CD14-positive monocyte (primary cell): ENCODE measurements at regions not wholly inside any gene's neighbourhood (a gene's known extent, or its start where the extent isn't known, plus 50 kb on each side); places are given as distances from the start of the nearest gene placed in this dataset.

Experiments
- DNase-seq, 3 donors: peaks; one replicate each; pipeline ENCODE4 v3.0.0-alpha.2; 2011 to 2022
- H2AFZ ChIP-seq: 2 replicates; pipeline ENCODE4 v1.6.0; 2012; ENCODE audit warnings: mild to moderate bottlenecking, low read depth, low read length, inconsistent platforms; ENCODE audit not compliant: insufficient read depth, poor library complexity, severe bottlenecking
- H3K27ac ChIP-seq, 2 donors: 1 replicate in 1 of 2; 2 replicates in 1 of 2; pipeline ENCODE4 v1.5.1; 2012 to 2013; ENCODE audit warnings: low read length in 2 of 2, control low read depth in 1 of 2, inconsistent platforms in 1 of 2, low read depth in 1 of 2, mild to moderate bottlenecking in 1 of 2
- H3K27me3 ChIP-seq, 2 donors: one replicate each; pipeline versions ENCODE4 v1.6.0 to v1.6.1; 2011 to 2013; ENCODE audit warnings: low read length in 2 of 2; ENCODE audit not compliant: control insufficient read depth in 2 of 2, insufficient read depth in 2 of 2
- H3K36me3 ChIP-seq, 2 donors: replicated peaks in 1 of 2; 1 replicate in 1 of 2; 2 replicates in 1 of 2; pipeline versions ENCODE4 v1.5.1 to v1.6.1; 2012 to 2013; ENCODE audit warnings: low read length in 2 of 2, control low read depth in 1 of 2, inconsistent platforms in 1 of 2, mild to moderate bottlenecking in 1 of 2; ENCODE audit not compliant: insufficient read depth in 2 of 2, control insufficient read depth in 1 of 2
- H3K4me1 ChIP-seq, 2 donors: 1 replicate in 1 of 2; 2 replicates in 1 of 2; pipeline versions ENCODE4 v1.5.1 to v1.6.1; 2012 to 2013; ENCODE audit warnings: low read length in 2 of 2, control low read depth in 1 of 2, inconsistent platforms in 1 of 2, mild to moderate bottlenecking in 1 of 2, moderate library complexity in 1 of 2; ENCODE audit not compliant: insufficient read depth in 2 of 2, control insufficient read depth in 1 of 2
- H3K4me2 ChIP-seq: replicated peaks from 2 replicates; pipeline ENCODE3; 2012; ENCODE audit warnings: low read length, moderate library complexity, mild to moderate bottlenecking; ENCODE audit not compliant: poor library complexity, severe bottlenecking; ENCODE audit errors: extremely low read depth
- H3K4me3 ChIP-seq, 3 experiments: fragments of 200-600 bp in 1 of 3; sonication (generic) in 1 of 3; replicated peaks in 1 of 3; 1 replicate in 2 of 3; 2 replicates in 1 of 3; pipeline ENCODE4 v1.5.1; 2011 to 2013; ENCODE audit warnings: low read length in 3 of 3, mild to moderate bottlenecking in 3 of 3, control low read depth in 2 of 3, low read depth in 2 of 3, inconsistent platforms in 1 of 3, moderate library complexity in 1 of 3
- H3K79me2 ChIP-seq: 2 replicates; pipeline ENCODE4 v1.6.0; 2012; ENCODE audit warnings: mild to moderate bottlenecking, control low read depth, inconsistent platforms, low read length, moderate library complexity; ENCODE audit not compliant: insufficient read depth
- H3K9ac ChIP-seq: 2 replicates; pipeline ENCODE4 v1.6.0; 2017; ENCODE audit warnings: low read length, mild to moderate bottlenecking; ENCODE audit not compliant: insufficient read depth, poor library complexity, severe bottlenecking
- H3K9me3 ChIP-seq, 2 donors: replicated peaks in 1 of 2; 1 replicate in 1 of 2; 2 replicates in 1 of 2; pipeline versions ENCODE4 v1.5.1 to v1.6.1; 2012 to 2013; ENCODE audit warnings: low read length in 2 of 2, control low read depth in 1 of 2; ENCODE audit not compliant: control insufficient read depth in 1 of 2, insufficient read depth in 1 of 2
- H4K20me1 ChIP-seq: 2 replicates; pipeline ENCODE4 v1.6.0; 2012; ENCODE audit warnings: mild to moderate bottlenecking, low read length, control low read depth, moderate library complexity; ENCODE audit not compliant: insufficient read depth
- H3K27ac Mint-ChIP-seq, 7 donors: one replicate each; pipeline ENCODE4 v1.8.0; 2020; ENCODE audit warnings: mild to moderate bottlenecking in 7 of 7, mixed read lengths in 7 of 7, moderate library complexity in 6 of 7, inconsistent platforms in 2 of 7
- H3K27me3 Mint-ChIP-seq, 3 donors: one replicate each; pipeline ENCODE4 v1.8.0; 2021 to 2022; ENCODE audit warnings: low read depth in 3 of 3, mild to moderate bottlenecking in 3 of 3, mixed read lengths in 3 of 3, moderate library complexity in 3 of 3, inconsistent platforms in 1 of 3
- H3K36me3 Mint-ChIP-seq, 2 donors: one replicate each; pipeline ENCODE4 v1.8.0; 2020; ENCODE audit warnings: mixed read lengths in 2 of 2, inconsistent platforms in 1 of 2, mild to moderate bottlenecking in 1 of 2
- H3K4me1 Mint-ChIP-seq: one replicate; pipeline ENCODE4 v1.8.0; 2020; ENCODE audit warnings: mild to moderate bottlenecking, mixed read lengths
- H3K4me3 Mint-ChIP-seq, 2 donors: one replicate each; pipeline ENCODE4 v1.8.0; 2020; ENCODE audit warnings: mild to moderate bottlenecking in 2 of 2, mixed read lengths in 2 of 2, moderate library complexity in 1 of 2
- H3K9me3 Mint-ChIP-seq, 7 donors: one replicate each; pipeline ENCODE4 v1.8.0; 2020 to 2022; ENCODE audit warnings: mixed read lengths in 7 of 7, mild to moderate bottlenecking in 6 of 7, moderate library complexity in 6 of 7, inconsistent platforms in 2 of 7
- CTCF ChIP-seq: fragments of 200-600 bp; IDR thresholded peaks from one replicate; pipeline ENCODE4 v1.8.0; 2022; ENCODE audit warnings: antibody characterized with exemption, mild to moderate bottlenecking
- WGBS: methylation state at CpG from one replicate; pipeline ENCODE4 v1.1.5; 2013; ENCODE audit warnings: missing lambda C conversion rate; ENCODE audit not compliant: insufficient coverage; 5-methylcytosine and 5-hydroxymethylcytosine counted together
- intact Hi-C, 2 donors: fragments of 100-400 bp; cut with micrococcal nuclease; formaldehyde crosslinking; loops; one replicate each; pipeline versions ENCODE4 v1.15.0 to v1.15.1; 2023

- H3K27me3 Mint-ChIP-seq: no peaks in the 10 kb centered on the region
- H3K4me1 Mint-ChIP-seq: no peaks in the 10 kb centered on the region
- H3K27ac Mint-ChIP-seq: no peak overlapping the region
- no peak overlapping the region for H3K27ac ChIP-seq
- no peak overlapping the region for H3K9ac ChIP-seq
- intact Hi-C loops: no loop called here
- H3K4me3 Mint-ChIP-seq: no peak overlapping the region
- TF ChIP-seq CTCF: no peak
- no peaks in the 10 kb centered on the region for H4K20me1 ChIP-seq
- WGBS: no CpG with 5 or more reads among the region's 2 CpGs
- H3K4me3 ChIP-seq: no peak overlapping the region
- no peaks in the 10 kb centered on the region for H3K4me1 ChIP-seq
- no peaks in the 10 kb centered on the region for H3K36me3 Mint-ChIP-seq
- no peaks in the 10 kb centered on the region for H3K79me2 ChIP-seq
- H3K36me3 ChIP-seq: no peaks in the 10 kb centered on the region
- H3K9me3 Mint-ChIP-seq: peaks cover 8 to 20% (median 11%) of the 10 kb centered on the region in 7 donors
- H3K27me3 ChIP-seq: no peaks in the 10 kb centered on the region
- no peak for DNase-seq
- no peak overlapping the region for H3K4me2 ChIP-seq
- no peak overlapping the region for H2AFZ ChIP-seq
- H3K9me3 ChIP-seq: peaks cover 13 to 20% of the 10 kb centered on the region in 2 donors
These were observed 92.5 kb downstream of the MMUT start for GRCh38 chr6:49370518-49370917.

- no peaks in the 10 kb centered on the region for H3K4me1 ChIP-seq
- no peak overlapping the region for H3K27ac ChIP-seq
- no peak overlapping the region for H3K9ac ChIP-seq
- Mint-ChIP-seq H3K4me1 (no peaks in the 10 kb centered on the region), H3K27me3 (no peaks in the 10 kb centered on the region), H3K4me3 (no peak overlapping the region), H3K27ac (no peak overlapping the region), H3K36me3 (no peaks in the 10 kb centered on the region), H3K9me3 (peaks cover 9 to 21% (median 11%) of the 10 kb centered on the region in 7 donors)
- no peaks in the 10 kb centered on the region for H4K20me1 ChIP-seq
- DNase-seq: no peak
- no peak overlapping the region for H2AFZ ChIP-seq
- WGBS: 83% methylated on average over 2 of the region's 2 CpGs
- no peaks in the 10 kb centered on the region for H3K27me3 ChIP-seq
- peaks cover 15 to 20% of the 10 kb centered on the region in 2 donors for H3K9me3 ChIP-seq
- H3K4me2 ChIP-seq: no peak overlapping the region
- H3K4me3 ChIP-seq: no peak overlapping the region
- intact Hi-C loops: no loop called here
- no peaks in the 10 kb centered on the region for H3K79me2 ChIP-seq
- TF ChIP-seq CTCF: no peak
- no peaks in the 10 kb centered on the region for H3K36me3 ChIP-seq
These were observed 96.5 kb downstream of the MMUT start for GRCh38 chr6:49366539-49366938.
